ENCODE measurements at regions not wholly inside any gene's neighbourhood (a gene's known extent, or its start where the extent isn't known, plus 50 kb on each side); places are given as distances from the start of the nearest gene placed in this dataset.

GRCh38 chr5:104247260-104247659 lies 684.7 kb upstream of the NUDT12 start:
- Mint-ChIP-seq H3K9me3 (peaks cover 2% of the 10 kb centered on the region), H3K27ac (no peak overlapping the region), H3K4me3 (no peak overlapping the region), H3K4me1 (no peaks in the 10 kb centered on the region), H3K36me3 (ENCODE audit: low read depth) (no peaks in the 10 kb centered on the region), H3K27me3 (no peaks in the 10 kb centered on the region)
- ChIA-PET POLR2A (no interaction called here), CTCF (no interaction called here)
- no peak for TF ChIP-seq CTCF (IDR thresholded peaks at IDR 0.05)
- ATAC-seq (ENCODE audit: low read depth), result no peak
- no peak for DNase-seq
- intact Hi-C loops (cut with micrococcal nuclease), result no loop called here

GRCh38 chr5:104241046-104241445 lies 678.5 kb upstream of the NUDT12 start:
- Mint-ChIP-seq H3K4me3 (no peak overlapping the region), H3K36me3 (ENCODE audit: low read depth) (no peaks in the 10 kb centered on the region), H3K27me3 (no peaks in the 10 kb centered on the region), H3K9me3 (peaks cover 2% of the 10 kb centered on the region), H3K4me1 (no peaks in the 10 kb centered on the region), H3K27ac (no peak overlapping the region)
- CTCF ChIA-PET, result no interaction called here
- no peak for DNase-seq
- ATAC-seq (ENCODE audit: low read depth), result no peak
- intact Hi-C loops (cut with micrococcal nuclease), result no loop called here
- POLR2A ChIA-PET, result no interaction called here
- no peak for TF ChIP-seq CTCF (IDR thresholded peaks at IDR 0.05)

- H3K36me3 Mint-ChIP-seq (ENCODE audit: low read depth), result no peaks in the 10 kb centered on the region
- no peak overlapping the region for H3K27ac Mint-ChIP-seq
Measured at GRCh38 chr5:104237586-104237985, 675.0 kb upstream of the NUDT12 start.

GRCh38 chr5:104223885-104224773 lies 661.5 kb upstream of the NUDT12 start:
- Mint-ChIP-seq H3K4me1 (no peaks in the 10 kb centered on the region), H3K27me3 (no peaks in the 10 kb centered on the region), H3K9me3 (peaks cover 3% of the 10 kb centered on the region), H3K36me3 (ENCODE audit: low read depth) (no peaks in the 10 kb centered on the region), H3K4me3 (no peak overlapping the region), H3K27ac (no peak overlapping the region)
- CTCF ChIA-PET, result no interaction called here
- intact Hi-C loops (cut with micrococcal nuclease), result no loop called here
- ATAC-seq (ENCODE audit: low read depth), result no peak
- DNase-seq, result no peak
- POLR2A ChIA-PET, result no interaction called here
- TF ChIP-seq CTCF (IDR thresholded peaks at IDR 0.05), result no peak

More at GRCh38 chr5:104237586-104237985, 675.0 kb upstream of the NUDT12 start:
- ChIA-PET POLR2A (no interaction called here), CTCF (no interaction called here)
- Mint-ChIP-seq H3K4me3 (no peak overlapping the region), H3K27me3 (no peaks in the 10 kb centered on the region), H3K9me3 (no peaks in the 10 kb centered on the region), H3K4me1 (no peaks in the 10 kb centered on the region)
- no peak for ATAC-seq (ENCODE audit: low read depth)
- DNase-seq, result no peak
- no peak for TF ChIP-seq CTCF (IDR thresholded peaks at IDR 0.05)
- intact Hi-C loops (cut with micrococcal nuclease), result no loop called here

- H3K4me3 Mint-ChIP-seq, result no peak overlapping the region
- H3K27me3 Mint-ChIP-seq, result no peaks in the 10 kb centered on the region
- no peaks in the 10 kb centered on the region for H3K9me3 Mint-ChIP-seq
- ATAC-seq (ENCODE audit: low read depth), result no peak
- no peak for TF ChIP-seq CTCF (IDR thresholded peaks at IDR 0.05)
- no peaks in the 10 kb centered on the region for H3K4me1 Mint-ChIP-seq
- intact Hi-C loops (cut with micrococcal nuclease), result no loop called here
- no peaks in the 10 kb centered on the region for H3K36me3 Mint-ChIP-seq (ENCODE audit: low read depth)
- DNase-seq, result no peak
- ChIA-PET POLR2A (no interaction called here), CTCF (no interaction called here)
- no peak overlapping the region for H3K27ac Mint-ChIP-seq
Measured at GRCh38 chr5:104218200-104218599, 655.6 kb upstream of the NUDT12 start.

Measured in activated B cell treated with CpG ODN at 0.5 μM for 24 hours (primary cell).